ENCODE measurements at regions not wholly inside any gene's neighbourhood (a gene's known extent, or its start where the extent isn't known, plus 50 kb on each side); places are given as distances from the start of the nearest gene placed in this dataset.

DNA sequence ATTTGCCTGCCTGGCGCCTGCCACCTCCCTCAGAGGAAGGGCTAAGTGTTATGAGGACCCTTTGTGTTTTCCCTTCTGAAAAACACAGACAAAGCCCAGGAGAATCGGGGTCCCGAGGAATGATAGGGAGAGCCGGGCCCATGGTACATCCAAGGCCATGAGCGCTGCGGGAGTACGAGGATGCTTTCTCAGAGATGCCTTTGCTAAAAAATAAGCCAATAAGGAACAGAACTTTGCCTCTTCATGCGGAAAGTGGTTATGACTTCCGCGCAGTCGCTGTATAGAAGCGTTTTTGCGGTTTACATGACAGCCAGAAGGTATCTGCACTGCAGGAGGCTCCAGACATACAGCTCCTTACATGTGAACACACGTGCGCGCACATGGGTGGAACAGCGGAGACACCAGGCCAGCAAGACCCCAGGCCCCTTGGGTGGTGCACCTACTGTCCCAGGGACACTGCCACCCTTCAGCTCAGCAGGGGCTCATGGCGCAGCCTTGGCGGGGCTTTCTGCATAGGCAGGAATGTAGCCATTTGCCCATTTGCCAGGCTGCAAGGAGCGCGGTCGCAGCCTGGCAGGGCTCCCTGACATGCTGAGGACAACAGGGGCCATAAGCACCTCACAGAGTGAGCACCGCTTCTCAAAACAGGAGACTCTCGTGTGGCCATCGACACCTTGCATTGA is 252.4 kb upstream of the SALL3 start:
- Histone ChIP-seq H3K4me1 (ENCODE audit: control insufficient read depth in 1 of 2, insufficient read depth in 2 of 2, low read length in 2 of 2) (no peaks in the 10 kb centered on the region), H3K27ac (ENCODE audit: low read depth in 1 of 2, low read length in 2 of 2) (no peak overlapping the region), H3K27me3 (ENCODE audit: control insufficient read depth in 1 of 2, insufficient read depth in 2 of 2, low read length in 1 of 2) (no peaks in the 10 kb centered on the region), H3K4me3 (ENCODE audit: low read length in 2 of 2) (no peak overlapping the region), H3K9me3 (ENCODE audit: control insufficient read depth, low read length) (no peaks in the 10 kb centered on the region), H3K36me3 (ENCODE audit: control insufficient read depth in 1 of 2, insufficient read depth in 2 of 2, low read length in 1 of 2) (no peaks in the 10 kb centered on the region)
- DNase-seq: peak in 1 of 2 donors; percentile 41
- intact Hi-C loops (cut with DNase I): no loop called here
- whole genome bisulfite sequencing, 2 donors: 88 to 92% methylated on average over 25 of the region's 25 CpGs
- no peak for ATAC-seq (ENCODE audit: low FRiP score)

DNA sequence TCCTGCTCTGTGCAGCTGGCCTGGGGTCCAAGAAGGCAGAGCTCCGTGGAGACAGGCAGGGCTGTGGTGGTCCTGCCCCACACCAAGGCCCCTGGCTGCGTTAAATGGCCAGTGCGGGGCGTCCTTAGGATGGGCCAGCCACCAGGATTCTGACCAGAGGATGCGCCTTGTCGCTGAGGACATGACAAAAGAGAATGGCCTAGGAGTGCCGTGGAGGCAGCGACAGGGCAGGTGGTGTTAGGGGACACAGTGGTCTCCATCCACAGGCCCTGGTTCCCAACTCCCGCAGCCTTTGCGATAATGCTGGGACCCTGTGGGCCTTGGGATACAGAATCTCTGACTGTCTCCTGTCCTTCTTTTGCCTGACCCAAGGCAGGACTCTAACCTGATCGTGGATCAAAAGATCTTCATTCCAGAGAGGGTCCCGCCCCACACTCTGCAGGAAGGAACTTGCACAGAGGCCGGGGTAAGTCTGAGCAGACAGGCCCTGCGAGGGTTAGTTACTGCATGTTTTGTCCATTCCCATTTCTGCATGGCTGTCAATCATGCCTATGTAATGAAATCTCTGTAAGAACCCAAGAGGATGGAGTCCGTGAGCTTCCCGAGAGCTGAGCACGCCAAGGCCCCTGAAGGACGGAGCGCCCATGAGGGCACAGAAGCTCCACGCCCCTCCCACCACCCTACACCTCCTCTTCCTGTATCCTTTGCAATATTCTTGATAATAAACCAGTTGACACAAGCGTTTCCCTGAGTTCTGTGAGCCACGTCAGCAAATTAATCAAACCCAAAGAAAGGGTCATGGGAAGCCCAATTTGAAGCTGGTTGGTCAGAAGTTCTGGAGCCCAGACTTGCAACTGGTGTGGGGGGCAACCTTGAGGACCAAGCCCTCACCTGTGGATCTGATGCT is 251.5 kb upstream of the SALL3 start:
- Histone ChIP-seq H3K9me3 (ENCODE audit: control insufficient read depth, low read length) (no peaks in the 10 kb centered on the region), H3K36me3 (ENCODE audit: control insufficient read depth in 1 of 2, insufficient read depth in 2 of 2, low read length in 1 of 2) (no peaks in the 10 kb centered on the region), H3K27ac (ENCODE audit: low read depth in 1 of 2, low read length in 2 of 2) (no peak overlapping the region), H3K27me3 (ENCODE audit: control insufficient read depth in 1 of 2, insufficient read depth in 2 of 2, low read length in 1 of 2) (no peaks in the 10 kb centered on the region), H3K4me3 (ENCODE audit: low read length in 2 of 2) (no peak overlapping the region), H3K4me1 (ENCODE audit: control insufficient read depth in 1 of 2, insufficient read depth in 2 of 2, low read length in 2 of 2) (no peaks in the 10 kb centered on the region)
- intact Hi-C loops (cut with DNase I): no loop called here
- DNase-seq (peak in 1 of 2 donors; percentile 38), ATAC-seq (ENCODE audit: low FRiP score) (no peak)
- WGBS, 2 donors: 89 to 90% methylated on average over 22 of the region's 22 CpGs

DNA sequence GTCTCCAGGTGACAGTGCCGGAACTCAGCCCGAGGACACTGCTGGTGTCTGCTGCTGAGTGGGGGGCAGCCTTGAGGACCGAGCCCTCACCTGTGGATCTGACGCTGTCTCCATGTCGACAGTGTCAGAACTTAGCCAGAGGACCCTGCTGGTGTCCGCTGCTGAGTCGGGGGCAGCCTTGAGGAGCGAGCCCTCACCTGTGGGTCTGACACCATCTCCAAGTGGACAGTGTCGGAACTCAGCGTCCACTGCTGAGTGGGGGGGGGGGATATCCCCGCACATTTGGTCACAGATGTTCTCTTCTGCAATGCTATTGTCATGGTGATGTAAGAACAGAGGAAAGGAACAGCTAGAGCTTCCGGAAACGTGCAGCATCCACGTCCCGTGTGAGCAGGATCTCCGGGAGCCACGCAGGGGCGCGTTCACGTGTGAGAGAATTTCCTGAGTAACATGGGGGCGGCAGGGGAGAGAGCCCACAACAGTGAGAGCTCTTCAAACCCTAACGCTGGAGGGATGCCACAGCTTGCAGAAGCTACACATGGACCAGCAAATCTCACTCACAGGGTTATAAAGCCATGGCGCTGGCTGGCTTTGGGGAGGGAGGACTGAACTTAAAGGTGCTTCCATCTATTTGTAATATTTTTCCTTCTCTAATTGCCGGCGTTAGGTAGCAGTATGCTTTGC is 250.7 kb upstream of the SALL3 start:
- whole genome bisulfite sequencing, 2 donors: 85 to 90% methylated on average over 25 of the region's 25 CpGs
- no peak overlapping the region for H3K27ac ChIP-seq (ENCODE audit: low read depth in 1 of 2, low read length in 2 of 2)
- H3K4me3 ChIP-seq (ENCODE audit: low read length in 2 of 2): no peak overlapping the region
- DNase-seq (peak in 1 of 2 donors; percentile 57), ATAC-seq (ENCODE audit: low FRiP score) (no peak)
- H3K9me3 ChIP-seq (ENCODE audit: control insufficient read depth, low read length): no peaks in the 10 kb centered on the region
- no peaks in the 10 kb centered on the region for H3K4me1 ChIP-seq (ENCODE audit: control insufficient read depth in 1 of 2, insufficient read depth in 2 of 2, low read length in 2 of 2)
- H3K36me3 ChIP-seq (ENCODE audit: control insufficient read depth in 1 of 2, insufficient read depth in 2 of 2, low read length in 1 of 2): no peaks in the 10 kb centered on the region
- intact Hi-C loops (cut with DNase I): no loop called here
- H3K27me3 ChIP-seq (ENCODE audit: control insufficient read depth in 1 of 2, insufficient read depth in 2 of 2, low read length in 1 of 2): no peaks in the 10 kb centered on the region

DNA sequence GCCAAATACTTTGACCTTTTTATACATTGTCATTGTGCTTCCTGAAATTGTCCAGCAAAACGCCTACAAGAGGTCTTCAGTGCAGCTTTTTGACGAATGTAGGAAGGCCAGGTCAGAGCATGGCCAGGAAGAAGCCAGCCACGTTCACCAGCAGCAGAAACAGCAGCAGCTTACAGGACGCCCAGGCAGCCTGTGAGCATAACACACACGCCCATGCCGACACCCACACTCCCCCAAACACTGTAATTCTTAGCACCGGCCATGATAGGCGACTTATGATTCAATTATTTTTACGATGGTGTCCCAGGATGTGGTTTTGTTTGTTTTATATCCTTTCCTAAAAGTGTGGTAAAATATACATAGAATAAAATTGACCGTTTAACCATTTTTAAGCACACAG is 249.1 kb upstream of the SALL3 start:
- peak in 1 of 2 donors; percentile 25 for DNase-seq
- Histone ChIP-seq H3K27ac (ENCODE audit: low read depth in 1 of 2, low read length in 2 of 2) (no peak overlapping the region), H3K27me3 (ENCODE audit: control insufficient read depth in 1 of 2, insufficient read depth in 2 of 2, low read length in 1 of 2) (no peaks in the 10 kb centered on the region), H3K4me1 (ENCODE audit: control insufficient read depth in 1 of 2, insufficient read depth in 2 of 2, low read length in 2 of 2) (no peaks in the 10 kb centered on the region), H3K36me3 (ENCODE audit: control insufficient read depth in 1 of 2, insufficient read depth in 2 of 2, low read length in 1 of 2) (no peaks in the 10 kb centered on the region), H3K9me3 (ENCODE audit: control insufficient read depth, low read length) (no peaks in the 10 kb centered on the region), H3K4me3 (ENCODE audit: low read length in 2 of 2) (no peak overlapping the region)
- intact Hi-C loops (cut with DNase I): no loop called here
- no peak for ATAC-seq (ENCODE audit: low FRiP score)
- WGBS, 2 donors: 45 to 53% methylated on average over 10 of the region's 10 CpGs

DNA sequence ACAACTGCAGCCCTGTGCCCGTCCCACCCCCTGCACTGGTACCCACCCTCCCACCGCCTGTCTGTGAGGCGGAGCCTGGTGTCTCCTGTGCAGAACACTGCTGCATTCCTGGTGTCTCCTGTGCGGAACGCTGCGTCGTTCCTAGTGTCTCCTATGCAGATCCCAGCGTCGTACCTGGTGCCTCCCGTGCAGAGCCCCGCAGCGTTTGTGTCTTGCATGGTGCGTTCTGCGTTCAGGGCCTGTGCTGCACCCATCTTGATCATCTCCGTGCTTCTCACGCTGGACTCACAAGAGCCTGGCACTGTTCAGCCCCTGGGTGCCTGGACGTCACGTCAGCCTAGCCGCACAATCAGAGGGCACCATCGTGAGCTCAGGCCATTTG is 248.6 kb upstream of the SALL3 start:
- peak in 1 of 2 donors; percentile 70 for DNase-seq
- no peaks in the 10 kb centered on the region for H3K9me3 ChIP-seq (ENCODE audit: control insufficient read depth, low read length)
- H3K27me3 ChIP-seq (ENCODE audit: control insufficient read depth in 1 of 2, insufficient read depth in 2 of 2, low read length in 1 of 2): no peaks in the 10 kb centered on the region
- 74 to 78% methylated on average over 20 of the region's 20 CpGs for WGBS, 2 donors
- H3K27ac ChIP-seq (ENCODE audit: low read depth in 1 of 2, low read length in 2 of 2): no peak overlapping the region
- intact Hi-C loops (cut with DNase I): no loop called here
- H3K4me3 ChIP-seq (ENCODE audit: low read length in 2 of 2): no peak overlapping the region
- ATAC-seq (ENCODE audit: low FRiP score): no peak
- no peaks in the 10 kb centered on the region for H3K36me3 ChIP-seq (ENCODE audit: control insufficient read depth in 1 of 2, insufficient read depth in 2 of 2, low read length in 1 of 2)
- no peaks in the 10 kb centered on the region for H3K4me1 ChIP-seq (ENCODE audit: control insufficient read depth in 1 of 2, insufficient read depth in 2 of 2, low read length in 2 of 2)

DNA sequence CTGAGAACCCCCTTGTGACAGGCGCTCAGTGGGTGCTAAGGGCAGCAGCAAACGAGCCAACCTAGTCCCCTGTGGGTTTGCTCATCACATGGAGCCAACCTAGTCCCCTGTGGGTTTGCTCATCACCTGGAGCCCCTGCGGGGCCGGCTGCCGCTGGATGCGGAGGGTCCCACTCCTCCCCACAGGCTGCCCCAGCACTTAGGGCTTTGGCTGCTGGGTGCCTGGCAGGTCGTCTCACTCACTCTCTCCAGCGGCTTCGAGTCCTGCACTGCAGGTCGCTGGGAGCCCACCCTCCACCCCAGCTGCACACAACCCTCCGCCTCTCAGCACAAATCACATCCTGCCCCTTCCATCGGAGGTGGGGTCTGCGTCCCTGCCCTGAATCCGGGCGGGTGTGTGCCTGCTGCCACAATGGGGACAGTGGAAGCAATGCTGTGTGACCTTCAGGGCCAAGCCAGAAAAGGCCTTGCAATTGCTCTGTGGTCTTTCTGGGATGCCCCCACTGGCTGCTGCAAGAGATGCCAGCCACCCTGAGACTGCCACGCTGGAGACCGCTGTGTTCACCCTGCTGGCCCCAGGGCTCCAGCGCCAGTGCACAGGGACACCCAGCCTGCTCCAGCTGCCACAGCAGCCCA is 248.1 kb upstream of the SALL3 start:
- Histone ChIP-seq H3K27ac (ENCODE audit: low read depth in 1 of 2, low read length in 2 of 2) (no peak overlapping the region), H3K4me3 (ENCODE audit: low read length in 2 of 2) (no peak overlapping the region), H3K9me3 (ENCODE audit: control insufficient read depth, low read length) (no peaks in the 10 kb centered on the region), H3K36me3 (ENCODE audit: control insufficient read depth in 1 of 2, insufficient read depth in 2 of 2, low read length in 1 of 2) (no peaks in the 10 kb centered on the region), H3K27me3 (ENCODE audit: control insufficient read depth in 1 of 2, insufficient read depth in 2 of 2, low read length in 1 of 2) (no peaks in the 10 kb centered on the region), H3K4me1 (ENCODE audit: control insufficient read depth in 1 of 2, insufficient read depth in 2 of 2, low read length in 2 of 2) (no peaks in the 10 kb centered on the region)
- intact Hi-C loops (cut with DNase I): no loop called here
- ATAC-seq (ENCODE audit: low FRiP score): peak; percentile 9
- WGBS, 2 donors: 85% methylated on average over 18 of the region's 18 CpGs
- peak in 1 of 2 donors; percentile 57 for DNase-seq

DNA sequence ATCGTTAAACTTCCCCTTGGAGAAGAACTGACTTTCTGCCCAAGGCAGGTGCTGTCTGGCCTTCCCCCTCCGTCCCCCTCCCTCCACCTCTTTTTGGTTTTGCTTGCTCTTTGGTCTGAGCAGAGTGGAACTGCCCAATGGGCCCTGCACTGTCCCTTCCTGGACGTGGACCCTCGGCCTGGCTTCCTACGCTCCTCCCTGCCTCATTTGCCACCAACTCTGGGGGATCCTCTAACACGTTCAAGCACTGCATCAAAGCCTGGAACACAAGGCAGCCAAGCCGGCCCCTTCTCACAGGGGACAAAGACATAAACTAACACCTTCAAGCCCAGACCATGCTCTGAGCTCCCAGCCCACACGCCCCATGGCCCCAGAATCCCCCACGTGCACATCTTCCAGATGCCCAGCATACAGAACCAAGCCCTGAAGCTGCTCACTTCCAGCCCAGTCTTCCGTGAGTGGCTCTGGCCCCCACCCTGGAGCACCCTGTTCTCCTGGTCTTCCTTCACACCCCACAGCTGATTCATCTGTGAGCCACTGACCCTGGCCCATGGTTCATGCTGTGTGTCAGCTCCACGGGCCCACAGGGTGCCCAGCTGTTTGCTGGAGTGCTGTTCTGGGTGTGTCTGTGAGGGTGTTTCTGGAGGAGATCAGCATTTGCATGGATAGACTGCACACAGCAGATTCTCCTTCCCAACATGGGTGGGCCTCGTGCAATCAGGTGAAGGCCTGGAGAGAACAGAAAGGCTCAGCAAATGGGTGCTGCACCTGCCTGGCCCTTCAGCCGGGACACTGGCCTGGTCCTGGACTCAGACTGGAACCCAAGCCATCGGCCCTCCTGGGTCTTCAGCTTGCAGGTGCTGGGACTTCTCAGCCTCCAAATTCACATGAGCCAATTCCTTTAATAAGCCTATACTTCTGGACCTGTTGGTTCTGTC is 247.1 kb upstream of the SALL3 start:
- no peak for ATAC-seq (ENCODE audit: low FRiP score)
- no peaks in the 10 kb centered on the region for H3K9me3 ChIP-seq (ENCODE audit: control insufficient read depth, low read length)
- no peaks in the 10 kb centered on the region for H3K27me3 ChIP-seq (ENCODE audit: control insufficient read depth in 1 of 2, insufficient read depth in 2 of 2, low read length in 1 of 2)
- H3K4me1 ChIP-seq (ENCODE audit: control insufficient read depth in 1 of 2, insufficient read depth in 2 of 2, low read length in 2 of 2): no peaks in the 10 kb centered on the region
- peak in 1 of 2 donors; percentile 62 for DNase-seq
- no peak overlapping the region for H3K27ac ChIP-seq (ENCODE audit: low read depth in 1 of 2, low read length in 2 of 2)
- no peaks in the 10 kb centered on the region for H3K36me3 ChIP-seq (ENCODE audit: control insufficient read depth in 1 of 2, insufficient read depth in 2 of 2, low read length in 1 of 2)
- intact Hi-C loops (cut with DNase I): no loop called here
- WGBS, 2 donors: 74 to 78% methylated on average over 14 of the region's 14 CpGs
- H3K4me3 ChIP-seq (ENCODE audit: low read length in 2 of 2): no peak overlapping the region

Data from aorta (tissue), 5 donors.